HepG2 (cell line): ENCODE measurements at regions not wholly inside any gene's neighbourhood (a gene's known extent, or its start where the extent isn't known, plus 50 kb on each side); places are given as distances from the start of the nearest gene placed in this dataset.

ENCODE experiments used
- ATAC-seq: fragments of 200-7000 bp; cut with Tn5 transposase; 3 replicates; pipeline ENCODE4 v1.9.1; 2020; ENCODE audit warnings: mild to moderate bottlenecking, moderate library complexity
- BruUV-seq: library from RNA; stranded (reverse); fragments of 400-500 nt; replicated peaks from 2 replicates; lab custom pipeline; 2021; lab: Mats Ljungman, UMichigan
- CTCF ChIA-PET: fragments of 300-600 bp; formaldehyde crosslinking; extraction: SDS; loops from one replicate; lab custom pipeline; 2021; ENCODE audit warnings: low total read pairs, inconsistent platforms, low intra/inter-chr PET ratio; lab: Yijun Ruan, JAX
- POLR2A ChIA-PET: fragments of 350-600 bp; sonication (Branson Sonifier 250); formaldehyde crosslinking; loops from one replicate; lab custom pipeline; 2020; ENCODE audit warnings: antibody characterized with exemption, inconsistent platforms; lab: Yijun Ruan, JAX
- DNase-seq: peaks from one replicate; pipeline ENCODE4 v3.0.0-alpha.2; 2015; ENCODE audit warnings: low spot score
- FAIRE-seq: peaks from 3 replicates; lab custom pipeline; 2011; peaks lifted over from hg19 to GRCh38; lab: Jason Lieb, UNC
- H2AFZ ChIP-seq: one replicate; pipeline ENCODE4 v1.6.1; 2011; ENCODE audit warnings: low read length, inconsistent platforms
- H3K27ac ChIP-seq: fragments of 300-600 bp; 3 replicates; pipeline ENCODE4 v1.8.0; 2011; ENCODE audit warnings: mixed run types, mild to moderate bottlenecking, mixed read lengths, low read length, inconsistent platforms; ENCODE audit not compliant: insufficient read depth; ENCODE audit errors: extremely low read length
- H3K27me3 ChIP-seq, 2 experiments: fragments of 200-600 bp in 1 of 2; 2 replicates in 1 of 2; 3 replicates in 1 of 2; pipeline versions ENCODE4 v1.6.0 to v1.8.0; 2011; ENCODE audit warnings: low read length in 2 of 2, mild to moderate bottlenecking in 2 of 2, moderate library complexity in 2 of 2, inconsistent platforms in 1 of 2; ENCODE audit not compliant: insufficient read depth in 2 of 2, control insufficient read depth in 1 of 2
- H3K36me3 ChIP-seq, 2 experiments: fragments of 200-600 bp in 1 of 2; replicated peaks in 1 of 2; 2 replicates in 1 of 2; 3 replicates in 1 of 2; pipeline versions ENCODE4 v1.5.1 to v1.8.0; 2011; ENCODE audit warnings: low read length in 2 of 2, inconsistent platforms in 1 of 2; ENCODE audit not compliant: insufficient read depth in 2 of 2, control insufficient read depth in 1 of 2
- H3K4me1 ChIP-seq: 2 replicates; pipeline ENCODE4 v1.5.1; 2012; ENCODE audit warnings: low read length, inconsistent platforms; ENCODE audit not compliant: insufficient read depth
- H3K4me2 ChIP-seq: 2 replicates; pipeline ENCODE4 v1.6.0; 2011; ENCODE audit warnings: low read depth, low read length, inconsistent platforms
- H3K4me3 ChIP-seq, 3 experiments: fragments of 200-600 bp in 1 of 3; sonication (generic), shearing (Covaris generic) in 1 of 3; replicated peaks in 1 of 3; 2 replicates each; pipeline ENCODE4 v1.5.1; 2011 to 2016; ENCODE audit warnings: low read length in 3 of 3, inconsistent platforms in 2 of 3, low read depth in 2 of 3, mild to moderate bottlenecking in 2 of 3, control low read depth in 1 of 3, mixed read lengths in 1 of 3; ENCODE audit not compliant: insufficient read depth in 1 of 3
- H3K79me2 ChIP-seq: one replicate; pipeline ENCODE4 v1.6.1; 2011; ENCODE audit warnings: low read length, inconsistent platforms; ENCODE audit not compliant: insufficient read depth
- H3K9ac ChIP-seq: 2 replicates; pipeline ENCODE4 v1.6.0; 2011; ENCODE audit warnings: mild to moderate bottlenecking, low read depth, low read length, inconsistent platforms; ENCODE audit not compliant: insufficient read depth
- H3K9me3 ChIP-seq: 2 replicates; pipeline ENCODE4 v1.5.1; 2012; ENCODE audit warnings: mild to moderate bottlenecking, low read length
- H4K20me1 ChIP-seq: 2 replicates; pipeline ENCODE4 v1.6.0; 2011; ENCODE audit warnings: inconsistent platforms, mild to moderate bottlenecking, low read length, moderate library complexity; ENCODE audit not compliant: insufficient read depth
- ARID2 ChIP-seq: sonication (generic); formaldehyde crosslinking; IDR thresholded peaks from 2 replicates; pipeline ENCODE4 v1.8.1; 2022; ENCODE audit warnings: mild to moderate bottlenecking, missing genetic modification reagents, borderline replicate concordance
- ARNT2 ChIP-seq: sonication (generic); formaldehyde crosslinking; IDR thresholded peaks from 2 replicates; pipeline ENCODE4 v1.8.0; 2022; ENCODE audit warnings: mild to moderate bottlenecking, low read depth, missing genetic modification reagents, moderate library complexity
- ATM ChIP-seq: fragments of 450-650 bp; IDR thresholded peaks from 2 replicates; pipeline ENCODE4 v1.7.1; 2017; ENCODE audit warnings: mild to moderate bottlenecking, borderline replicate concordance
- BORCS8-MEF2B ChIP-seq: sonication (generic); formaldehyde crosslinking; IDR thresholded peaks from 2 replicates; pipeline ENCODE4 v1.8.0; 2022; ENCODE audit warnings: mild to moderate bottlenecking, missing genetic modification reagents
- HOXA9 ChIP-seq: sonication (generic); formaldehyde crosslinking; IDR thresholded peaks from 2 replicates; pipeline ENCODE4 v1.8.1; 2022; ENCODE audit warnings: missing genetic modification reagents, mild to moderate bottlenecking, moderate library complexity, borderline replicate concordance
- NFIC ChIP-seq: IDR thresholded peaks from 2 replicates; pipeline ENCODE4 v1.6.1; 2012; ENCODE audit warnings: mild to moderate bottlenecking, low read length, inconsistent platforms
- ONECUT2 ChIP-seq: sonication (generic); formaldehyde crosslinking; IDR thresholded peaks from 2 replicates; pipeline ENCODE4 v1.4.0; 2020; ENCODE audit warnings: missing genetic modification reagents
- POLR2AphosphoS2 ChIP-seq: IDR thresholded peaks from 2 replicates; pipeline ENCODE4 v1.6.1; 2011; ENCODE audit warnings: low read depth, low read length, improper control_type of control experiment
- SETDB1 ChIP-seq: sonication (generic); formaldehyde crosslinking; IDR thresholded peaks from 2 replicates; pipeline ENCODE4 v1.5.1; 2020; ENCODE audit warnings: missing genetic modification reagents, mild to moderate bottlenecking, borderline replicate concordance
- SMAD1 ChIP-seq: sonication (generic); formaldehyde crosslinking; IDR thresholded peaks from 2 replicates; pipeline ENCODE4 v1.4.0; 2020; ENCODE audit warnings: missing genetic modification reagents, low read depth, mild to moderate bottlenecking, borderline replicate concordance
- STAG1 ChIP-seq: sonication (generic); formaldehyde crosslinking; IDR thresholded peaks from 2 replicates; pipeline ENCODE4 v1.4.0; 2020; ENCODE audit warnings: missing genetic modification reagents
- TMF1 ChIP-seq: sonication (generic); formaldehyde crosslinking; IDR thresholded peaks from 2 replicates; pipeline ENCODE4 v1.8.1; 2022; ENCODE audit warnings: low read depth, missing genetic modification reagents
- ZFP82 ChIP-seq: sonication (generic); formaldehyde crosslinking; IDR thresholded peaks from 2 replicates; pipeline ENCODE4 v1.5.1; 2020; ENCODE audit warnings: mild to moderate bottlenecking, missing genetic modification reagents, borderline replicate concordance
- ZNF124 ChIP-seq: sonication (generic); formaldehyde crosslinking; IDR thresholded peaks from 2 replicates; pipeline ENCODE4 v1.4.0; 2020; ENCODE audit warnings: missing genetic modification reagents
- ZNF24 ChIP-seq: fragments of 450-650 bp; IDR thresholded peaks from 2 replicates; pipeline ENCODE4 v1.6.1; 2017; ENCODE audit warnings: antibody characterized with exemption, mild to moderate bottlenecking
- ZNF607 ChIP-seq: sonication (generic); formaldehyde crosslinking; IDR thresholded peaks from 2 replicates; pipeline ENCODE4 v1.5.1; 2020; ENCODE audit warnings: missing genetic modification reagents, mild to moderate bottlenecking, borderline replicate concordance
- ZNF772 ChIP-seq: sonication (generic); formaldehyde crosslinking; IDR thresholded peaks from 2 replicates; pipeline ENCODE4 v1.5.0; 2020; ENCODE audit warnings: mild to moderate bottlenecking, missing genetic modification reagents
- WGBS: methylation state at CpG from one replicate; pipeline ENCODE4 v1.1.6; 2017; ENCODE audit warnings: low lambda C conversion rate; 5-methylcytosine and 5-hydroxymethylcytosine counted together
- in situ Hi-C: cut with HindIII; loops from 2 replicates; pipeline ENCODE4 v1.10.0; 2017; ENCODE audit warnings: low pct_unique_long_range_greater_than_20kb; ENCODE audit not compliant: extremely low pct_ligation_motif_present
- intact Hi-C: fragments of 100-400 bp; cut with micrococcal nuclease; formaldehyde crosslinking; loops from one replicate; pipeline ENCODE4 v1.10.0; 2022; ENCODE audit not compliant: unreplicated experiment
- TF ChIP-seq, protein P1 (sequence below): sonication (generic); formaldehyde crosslinking; IDR thresholded peaks from 2 replicates; pipeline ENCODE4 v1.4.0; 2020; ENCODE audit warnings: missing genetic modification reagents, borderline replicate concordance

DNA sequence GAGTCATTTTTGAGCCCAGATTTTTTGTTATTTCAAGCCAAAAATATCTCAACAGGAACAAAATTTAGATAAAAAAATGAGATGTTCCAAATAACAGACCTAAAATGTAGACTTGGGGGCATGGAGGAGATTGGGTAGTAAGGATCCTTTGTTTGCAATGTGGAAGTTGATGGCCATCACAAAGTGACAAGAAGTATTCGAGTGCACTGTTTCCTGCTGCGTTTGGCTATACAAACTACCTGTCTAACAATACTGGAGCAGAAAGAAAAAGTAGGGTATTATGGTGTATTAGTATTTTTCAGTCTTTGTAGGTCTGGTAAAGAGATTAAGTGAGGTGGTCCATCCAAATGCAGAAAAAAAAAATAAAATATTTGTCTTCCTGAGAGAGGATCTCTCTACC lies 284.2 kb downstream of the C3orf38 start:
- H3K27ac ChIP-seq: no peak overlapping the region
- no peak for DNase-seq
- 2% methylated on average over 2 of the region's 2 CpGs for WGBS
- no peaks in the 10 kb centered on the region for H3K9me3 ChIP-seq
- ChIA-PET CTCF (no interaction called here), POLR2A (no interaction called here)
- no peaks in the 10 kb centered on the region for H3K79me2 ChIP-seq
- H3K4me3 ChIP-seq: no peak overlapping the region
- no peaks in the 10 kb centered on the region for H3K27me3 ChIP-seq
- no peak overlapping the region for H2AFZ ChIP-seq
- no peaks in the 10 kb centered on the region for H4K20me1 ChIP-seq
- no TSS peak for BruUV-seq
- ATAC-seq: no peak
- FAIRE-seq: no peak
- no peaks in the 10 kb centered on the region for H3K36me3 ChIP-seq
- H3K4me1 ChIP-seq: no peaks in the 10 kb centered on the region
- in situ Hi-C loops: no loop called here
- H3K9ac ChIP-seq: no peak overlapping the region
- TF ChIP-seq ARNT2 (no peak), ZNF607 (no peak), ATM (no peak), BORCS8-MEF2B (CRISPR knock-in tag) (no peak), STAG1 (CRISPR knock-in tag) (no peak), ZNF24 (no peak), SMAD1 (no peak), ZNF124 (CRISPR knock-in tag) (no peak), NFIC (no peak), ZNF772 (CRISPR knock-in tag) (no peak), ARID2 (CRISPR knock-in tag) (no peak), HOXA9 (CRISPR knock-in tag) (no peak), SETDB1 (CRISPR knock-in tag) (no peak), ONECUT2 (CRISPR knock-in tag) (no peak), ZFP82 (CRISPR knock-in tag) (no peak), TMF1 (CRISPR knock-in tag) (no peak), POLR2AphosphoS2 (no peak)
- TF ChIP-seq, protein P1, sequence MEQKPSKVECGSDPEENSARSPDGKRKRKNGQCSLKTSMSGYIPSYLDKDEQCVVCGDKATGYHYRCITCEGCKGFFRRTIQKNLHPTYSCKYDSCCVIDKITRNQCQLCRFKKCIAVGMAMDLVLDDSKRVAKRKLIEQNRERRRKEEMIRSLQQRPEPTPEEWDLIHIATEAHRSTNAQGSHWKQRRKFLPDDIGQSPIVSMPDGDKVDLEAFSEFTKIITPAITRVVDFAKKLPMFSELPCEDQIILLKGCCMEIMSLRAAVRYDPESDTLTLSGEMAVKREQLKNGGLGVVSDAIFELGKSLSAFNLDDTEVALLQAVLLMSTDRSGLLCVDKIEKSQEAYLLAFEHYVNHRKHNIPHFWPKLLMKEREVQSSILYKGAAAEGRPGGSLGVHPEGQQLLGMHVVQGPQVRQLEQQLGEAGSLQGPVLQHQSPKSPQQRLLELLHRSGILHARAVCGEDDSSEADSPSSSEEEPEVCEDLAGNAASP (CRISPR knock-in tag): no peak
- intact Hi-C loops: no loop called here
- no peak overlapping the region for H3K4me2 ChIP-seq
